NCI-H748 treated with DMSO at 0.1 percent for 48 hours (cell line): ENCODE measurements at regions not wholly inside any gene's neighbourhood (a gene's known extent, or its start where the extent isn't known, plus 50 kb on each side); places are given as distances from the start of the nearest gene placed in this dataset.
"Not testable (repeated sequence)": the region's sequence is repeated elsewhere in the genome, so short reads cannot be mapped to it uniquely, and the experiment has no call there.

Experiments
- DNase-seq: peaks from one replicate; lab custom pipeline; 2025; lab: John Stamatoyannopoulos, UW

- no peak for DNase-seq
Measured at GRCh38 chr6:66134021-66134420, 427.0 kb upstream of the EYS start.

- DNase-seq: no peak
Measured at GRCh38 chr6:66128656-66129055, 421.6 kb upstream of the EYS start.

- no peak for DNase-seq
Measured at GRCh38 chr6:66128243-66128642, 421.2 kb upstream of the EYS start.

DNA sequence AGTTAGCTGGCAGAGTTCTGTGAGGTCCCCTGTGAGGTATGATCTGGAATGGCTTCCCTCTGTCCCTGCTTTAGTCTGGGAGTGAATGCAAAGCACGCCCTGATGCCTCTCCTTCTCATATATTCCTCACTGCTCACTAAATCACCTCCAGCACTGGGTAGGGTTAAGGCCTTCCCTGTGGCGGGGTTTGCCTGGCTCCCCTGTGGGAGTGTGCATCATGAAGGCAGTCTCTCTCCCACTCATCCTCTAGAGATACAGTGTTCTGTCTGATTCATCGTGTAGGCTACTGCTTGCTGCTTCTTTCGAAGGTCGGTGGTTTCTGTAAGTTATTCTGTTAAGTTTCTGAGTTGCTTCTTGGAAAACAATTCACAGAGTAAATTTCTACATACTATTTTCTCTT, 420.0 kb upstream of the EYS start:
- no peak for DNase-seq

GRCh38 chr6:66126358-66126757, 419.3 kb upstream of the EYS start:
- no peak for DNase-seq

DNA sequence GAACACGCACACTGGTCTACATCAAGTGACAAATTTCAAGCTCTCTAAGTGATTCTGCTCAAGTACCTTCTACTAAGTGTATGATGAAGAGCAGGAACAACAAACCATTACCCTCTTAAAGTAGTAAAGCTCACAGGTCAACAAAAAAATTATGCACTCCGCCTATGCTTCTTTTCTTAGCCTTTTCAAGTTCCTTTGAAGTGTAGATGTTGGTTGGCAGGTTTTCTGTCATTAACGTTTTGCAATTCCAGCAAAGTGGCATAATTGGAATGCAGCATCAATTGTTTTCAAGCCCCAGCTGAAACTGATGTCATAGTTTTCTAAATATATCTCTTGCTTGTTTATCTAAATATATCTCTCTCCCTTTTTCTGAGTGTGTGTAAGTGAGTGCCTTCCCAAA, 396.9 kb upstream of the EYS start:
- DNase-seq: peak; percentile 14

GRCh38 chr6:66103354-66103753, 396.3 kb upstream of the EYS start:
- no peak for DNase-seq

DNA sequence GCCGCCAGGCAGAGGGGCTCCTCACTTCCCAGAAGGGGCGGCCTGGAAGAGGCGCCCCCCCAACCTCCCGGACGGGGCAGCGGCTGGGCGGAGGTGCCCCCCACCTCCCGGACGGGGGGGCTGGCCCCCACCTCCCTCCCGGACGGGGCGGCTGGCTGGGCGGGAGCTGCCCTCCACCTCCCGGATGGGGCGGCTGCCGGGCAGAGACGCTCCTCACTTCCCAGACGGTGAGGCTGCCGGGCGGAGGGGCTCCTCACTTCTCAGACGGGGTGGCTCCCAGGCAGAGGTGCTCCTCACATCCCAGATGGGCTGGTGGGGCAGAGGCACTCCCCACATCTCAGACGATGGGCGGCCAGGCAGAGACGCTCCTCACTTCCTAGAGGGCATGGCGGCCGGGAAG, 389.7 kb upstream of the EYS start:
- no peak for DNase-seq

- no peak for DNase-seq
Measured at GRCh38 chr6:66094615-66095014, 387.6 kb upstream of the EYS start.

DNA sequence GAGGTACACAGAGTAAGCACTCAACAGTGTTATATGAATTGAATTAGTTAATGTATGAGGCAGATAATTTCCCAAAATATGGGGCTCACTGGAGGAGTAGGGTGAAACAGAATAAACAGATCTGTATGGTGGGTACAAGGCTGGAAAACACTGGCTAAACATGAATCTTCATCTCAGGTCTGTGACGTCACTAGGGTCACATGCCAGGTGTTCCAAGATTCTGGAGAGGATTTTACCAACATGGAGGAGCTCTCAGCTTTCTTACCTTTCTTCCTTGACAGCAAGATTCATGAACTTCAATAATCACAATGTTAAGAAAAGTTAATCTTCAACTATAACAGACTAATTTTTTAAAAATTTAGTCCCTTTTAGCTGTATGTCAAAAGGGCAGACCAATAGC, 385.3 kb upstream of the EYS start:
- DNase-seq: not testable (repeated sequence)

GRCh38 chr6:66086532-66086931, 379.5 kb upstream of the EYS start:
- DNase-seq: no peak

DNA sequence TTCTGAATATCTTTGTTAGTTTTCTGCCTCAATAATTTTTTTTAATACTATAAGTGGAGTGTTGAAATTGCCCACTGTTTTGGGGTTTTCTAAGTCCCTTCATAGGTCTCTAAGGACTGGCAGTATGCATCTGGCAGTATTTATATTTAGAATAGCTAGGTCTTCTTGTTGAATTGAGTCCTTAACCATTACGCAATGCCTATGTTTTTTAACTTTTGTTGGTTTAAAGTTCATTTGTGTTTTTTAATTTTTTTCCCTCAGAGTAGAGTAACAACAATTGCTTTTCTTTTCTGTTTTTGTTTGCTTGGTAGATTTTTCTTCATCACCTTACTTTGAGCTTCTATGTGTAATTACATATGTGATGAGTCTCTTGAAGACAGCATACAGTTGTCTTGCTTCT, 375.9 kb upstream of the EYS start:
- DNase-seq: no peak

DNA sequence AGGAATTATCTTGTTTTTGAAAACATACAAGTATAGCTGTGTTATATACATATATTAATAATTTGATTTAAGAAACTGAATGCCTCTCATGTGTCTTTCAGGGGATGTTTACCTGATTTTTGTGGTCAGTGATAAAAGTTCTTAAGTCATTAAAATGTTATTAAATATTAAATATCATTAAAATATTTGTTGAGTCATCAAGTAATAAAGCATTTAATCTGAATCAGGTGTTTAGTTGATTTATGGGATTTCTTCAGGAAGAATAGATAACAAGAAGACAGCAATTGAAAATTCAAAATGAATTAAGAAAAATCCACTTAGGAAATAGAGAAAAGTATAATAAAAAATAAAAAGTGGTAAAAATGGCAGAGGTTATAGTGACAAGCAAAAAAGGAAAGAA, 361.9 kb upstream of the EYS start:
- no peak for DNase-seq

GRCh38 chr6:66068033-66068432, 361.0 kb upstream of the EYS start:
- DNase-seq: no peak

DNA sequence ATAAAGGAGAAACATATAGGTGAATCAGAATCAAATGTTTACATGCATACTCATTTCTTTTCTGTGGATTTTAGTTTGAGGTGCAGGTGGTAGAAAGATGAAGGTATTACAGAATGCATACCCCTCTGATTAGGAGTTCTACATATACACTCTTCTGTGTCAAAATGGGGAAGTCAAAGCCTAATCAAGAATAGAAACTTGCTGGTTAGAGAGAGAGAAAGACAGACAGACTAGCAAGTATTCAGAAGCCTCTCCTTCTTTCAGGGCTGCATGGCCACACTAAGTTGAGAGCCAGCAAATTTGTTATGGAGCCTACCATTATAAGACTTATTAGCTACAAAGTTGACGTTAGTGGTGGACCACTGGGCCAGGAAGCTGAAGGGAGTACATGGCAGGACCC, 358.3 kb upstream of the EYS start:
- no peak for DNase-seq

GRCh38 chr6:66057034-66057433, 350.0 kb upstream of the EYS start:
- no peak for DNase-seq

- no peak for DNase-seq
Measured at GRCh38 chr6:66054967-66055366, 347.9 kb upstream of the EYS start.

GRCh38 chr6:66051812-66052211, 344.8 kb upstream of the EYS start:
- DNase-seq: no peak

- DNase-seq: no peak
Measured at GRCh38 chr6:66048684-66049474, 341.9 kb upstream of the EYS start.

- no peak for DNase-seq
Measured at GRCh38 chr6:66032626-66033025, 325.6 kb upstream of the EYS start.

- DNase-seq: no peak
Measured at GRCh38 chr6:66029391-66029790, 322.4 kb upstream of the EYS start.

DNA sequence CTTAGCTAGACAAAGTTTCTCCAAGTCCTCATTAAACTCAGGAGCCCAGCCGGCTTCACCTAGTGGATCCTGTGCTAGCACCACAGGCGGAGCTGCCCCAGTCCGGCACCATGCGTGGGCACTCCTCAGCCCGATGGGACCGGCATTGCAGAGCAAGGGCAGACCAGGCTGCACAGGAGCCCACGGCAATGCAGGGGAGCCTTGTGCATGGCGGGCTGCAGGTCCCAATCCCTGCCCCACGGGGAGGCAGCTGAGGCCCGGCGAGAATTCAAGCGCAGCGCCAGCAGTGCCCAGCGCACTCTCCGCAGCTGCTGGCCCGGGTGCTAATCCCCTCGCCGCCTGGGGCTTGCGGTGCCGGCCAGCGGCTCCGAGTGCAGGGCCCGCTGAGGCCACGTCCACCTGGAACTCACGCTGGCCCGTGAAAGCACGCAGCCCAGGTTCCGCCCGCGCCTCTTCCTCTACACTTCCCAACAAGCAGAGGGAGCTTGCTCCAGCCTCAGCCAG, 292.3 kb upstream of the EYS start:
- DNase-seq: no peak

DNA sequence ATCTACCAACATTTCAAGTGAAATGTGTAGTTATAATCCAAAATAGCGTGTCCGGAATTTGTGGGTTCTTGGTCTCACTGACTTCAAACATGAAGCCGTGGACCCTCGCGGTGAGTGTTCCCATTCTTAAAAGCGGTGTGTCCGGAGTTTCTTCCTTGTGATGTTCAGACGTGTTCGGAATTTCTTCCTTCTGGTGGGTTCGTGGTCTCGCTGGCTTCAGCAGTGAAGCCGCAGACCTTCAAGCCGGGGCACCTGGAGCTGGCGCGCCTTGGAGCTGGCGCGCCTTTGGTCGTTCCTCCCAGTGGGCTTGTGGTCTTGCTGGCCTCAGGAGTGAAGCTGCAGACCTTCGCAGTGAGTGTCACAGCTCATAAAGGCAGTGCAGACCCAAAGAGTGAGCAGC, 291.5 kb upstream of the EYS start:
- no peak for DNase-seq

GRCh38 chr6:65997539-65997938, 290.5 kb upstream of the EYS start:
- DNase-seq: no peak
